GM18870 (cell line): ENCODE measurements at regions not wholly inside any gene's neighbourhood (a gene's known extent, or its start where the extent isn't known, plus 50 kb on each side); places are given as distances from the start of the nearest gene placed in this dataset.

Source experiments
- ATAC-seq: cut with Tn5 transposase; IDR thresholded peaks from one replicate; pipeline ENCODE4 v1.9.1; 2021; ENCODE audit warnings: moderate library complexity; ENCODE audit not compliant: unreplicated experiment

DNA sequence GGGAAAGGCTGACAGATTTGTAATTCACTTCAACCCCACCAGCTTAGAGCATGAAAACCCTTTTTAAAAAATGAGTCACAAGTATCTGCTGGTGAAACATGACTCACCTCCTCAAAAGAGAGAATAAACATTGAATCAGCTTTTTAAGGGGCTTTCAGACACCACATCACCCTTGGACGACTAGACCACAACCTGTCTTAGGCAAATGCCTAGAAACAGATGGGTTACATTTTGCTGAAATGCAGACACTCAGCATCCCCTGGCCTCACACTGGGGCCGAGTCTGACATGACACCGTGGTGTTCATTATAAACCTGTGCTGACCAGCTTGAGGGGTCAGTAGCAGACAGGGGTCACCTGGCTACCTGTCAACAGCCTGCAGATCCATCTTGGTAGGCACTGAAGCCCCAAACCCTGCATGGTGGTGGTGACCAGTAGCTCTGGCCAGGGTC is 175.3 kb upstream of the CST7 start:
- peak; percentile 79 for ATAC-seq

DNA sequence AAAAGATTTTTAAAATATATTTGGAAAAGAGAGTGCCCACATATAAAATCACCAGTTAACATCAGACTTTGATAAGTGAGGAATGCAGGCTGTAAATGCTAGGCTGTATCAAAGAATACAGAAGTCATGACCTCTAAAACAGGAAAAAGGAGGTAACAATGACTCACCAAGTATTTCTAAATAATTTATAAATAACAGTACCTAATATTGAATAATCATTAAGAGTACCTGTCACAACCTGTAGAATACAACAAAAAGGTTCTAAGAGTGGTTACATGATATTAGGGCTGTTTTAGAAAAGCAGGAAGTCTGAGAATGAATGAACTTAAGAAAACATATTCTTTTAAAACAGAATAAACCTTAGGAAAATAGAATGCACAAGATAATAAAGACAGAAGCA is 173.1 kb upstream of the CST7 start:
- ATAC-seq, result no peak

DNA sequence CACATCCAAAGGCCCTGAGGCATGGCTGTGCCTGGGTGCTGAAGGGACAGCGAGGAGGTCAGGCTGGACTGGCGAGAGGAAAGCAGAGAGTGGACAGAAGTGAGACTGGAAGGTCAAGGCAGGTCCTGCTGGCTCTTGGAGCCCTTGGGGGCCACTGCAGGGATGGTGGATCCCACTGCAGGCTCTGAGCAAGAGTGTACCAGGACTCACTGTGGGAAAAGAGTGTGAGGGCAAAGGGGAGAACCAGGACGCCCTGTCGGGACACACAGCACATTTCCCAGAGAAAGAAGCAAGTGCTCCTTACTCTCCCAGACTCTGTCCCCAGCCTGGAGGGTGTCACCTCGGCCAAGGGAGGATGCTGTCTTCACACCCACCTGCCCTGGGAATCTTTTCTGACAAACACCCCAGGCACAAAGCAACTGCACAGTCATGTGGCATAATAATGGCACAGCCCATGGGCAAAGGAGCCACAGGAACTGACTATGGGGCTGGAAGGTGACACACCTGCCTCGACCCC is 172.3 kb upstream of the CST7 start:
- no peak for ATAC-seq

DNA sequence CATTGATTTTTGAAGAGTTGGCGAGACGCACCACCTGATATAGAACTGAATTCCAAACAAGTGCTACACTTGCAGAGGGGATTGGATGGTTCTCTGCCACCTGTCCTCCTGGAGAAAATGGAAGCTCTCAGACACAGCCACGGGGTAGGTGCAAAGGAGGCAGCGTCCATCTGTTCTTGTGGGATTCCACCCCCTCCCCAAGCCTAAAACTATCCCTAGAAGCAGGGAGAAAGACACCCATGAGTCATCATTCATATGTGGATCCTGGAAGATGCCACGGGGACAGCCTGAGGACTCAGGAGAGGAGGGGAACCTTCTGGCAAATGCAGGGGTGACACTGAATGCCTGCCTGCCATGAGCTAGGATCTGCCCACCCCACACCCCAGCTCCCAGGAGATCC is 171.3 kb upstream of the CST7 start:
- ATAC-seq, result no peak

DNA sequence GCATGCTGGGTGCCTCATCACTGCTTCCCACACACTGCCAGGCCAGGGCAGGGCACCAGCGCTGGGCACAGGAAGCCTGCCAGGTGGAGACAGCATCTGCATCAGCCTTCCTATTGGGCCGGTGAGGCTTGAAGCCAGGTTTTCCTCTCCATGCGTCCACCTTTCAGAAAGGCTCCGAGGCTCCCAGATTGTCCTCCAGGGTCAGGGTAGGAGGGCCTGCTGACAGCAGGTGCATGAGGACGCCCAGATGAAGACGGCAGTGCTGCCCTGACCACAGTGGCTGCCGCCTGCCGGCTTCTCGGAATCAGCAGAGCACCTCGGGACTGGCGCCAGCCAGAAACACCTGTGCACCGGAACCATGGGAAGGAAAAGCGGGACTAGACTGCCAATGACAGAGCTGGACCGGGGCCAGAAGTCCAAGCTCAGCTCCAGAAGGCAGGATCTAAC is 170.5 kb upstream of the CST7 start:
- no peak for ATAC-seq

DNA sequence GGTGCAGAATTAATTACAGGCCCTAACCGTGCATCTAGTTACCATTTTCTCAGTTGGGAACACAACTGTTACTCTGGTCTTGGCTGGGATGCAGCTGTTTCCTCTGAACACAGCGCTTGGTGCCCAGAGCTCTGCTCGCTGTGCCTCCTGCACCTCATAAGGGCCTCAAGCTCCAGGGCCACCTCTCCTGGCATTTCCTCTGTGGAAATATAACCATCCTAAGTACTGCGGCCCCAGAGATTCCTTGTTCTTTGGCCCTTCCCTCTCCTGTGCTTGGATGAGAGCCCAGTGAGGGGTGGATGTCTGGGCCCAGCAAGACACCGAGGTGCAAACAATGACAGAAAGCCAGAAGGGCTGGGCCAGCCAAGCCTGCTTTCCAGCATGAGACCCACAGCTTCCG is 169.9 kb upstream of the CST7 start:
- no peak for ATAC-seq

DNA sequence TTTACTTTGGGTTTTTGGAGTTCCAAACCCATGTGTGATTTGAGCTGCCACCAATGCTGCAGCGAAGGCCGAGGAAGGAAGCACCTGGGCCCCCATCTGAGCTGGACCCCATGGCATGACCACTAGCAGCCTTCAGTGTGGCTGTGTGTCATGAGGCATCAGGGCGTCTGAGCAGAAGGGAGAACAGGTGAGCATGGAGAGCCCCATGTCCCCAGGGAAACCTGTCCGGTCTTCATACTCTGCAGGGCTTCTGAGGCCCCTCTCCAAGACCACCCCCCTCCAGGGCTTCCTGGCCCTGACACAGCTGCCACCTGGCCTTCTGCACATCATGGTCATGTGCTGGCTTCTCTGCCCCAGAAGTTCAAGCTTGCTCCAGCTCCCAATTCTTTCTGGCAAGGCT is 169.1 kb upstream of the CST7 start:
- ATAC-seq, result no peak

DNA sequence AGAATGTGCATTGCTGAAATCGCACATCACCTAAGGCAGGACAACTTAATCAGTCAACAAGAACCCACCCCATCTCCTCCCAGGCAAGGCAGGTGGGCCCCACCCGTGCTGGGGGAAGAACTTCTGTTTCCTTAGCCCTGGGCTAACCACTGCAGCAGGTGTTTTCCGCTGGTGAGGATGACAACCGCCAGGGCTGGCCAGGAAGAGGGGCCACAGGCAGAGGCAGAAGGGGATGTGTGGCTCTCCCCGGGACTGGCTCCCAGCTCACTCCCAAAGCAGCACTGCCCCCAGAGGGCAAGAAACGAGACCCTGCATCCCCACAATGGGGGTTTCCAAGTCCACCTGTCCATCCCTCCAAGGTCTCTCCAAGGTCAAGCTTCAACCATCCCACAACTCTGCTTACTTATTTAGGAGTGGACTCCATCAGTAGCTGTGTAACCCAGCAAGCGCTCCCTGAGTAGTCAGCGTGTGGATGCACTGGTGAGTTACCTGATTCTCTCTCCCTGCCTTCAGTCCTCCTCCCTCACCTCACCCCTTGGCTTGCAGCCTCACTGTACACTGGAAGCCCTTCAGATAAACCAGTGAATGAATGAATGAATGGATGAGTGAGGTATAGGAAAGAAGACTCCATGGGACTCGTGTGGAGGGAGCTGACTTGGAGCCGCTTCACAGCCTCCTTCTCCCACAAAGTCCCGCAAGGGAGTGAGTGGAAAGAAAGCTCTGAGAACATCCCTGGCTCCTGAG is 168.2 kb upstream of the CST7 start:
- no peak for ATAC-seq

DNA sequence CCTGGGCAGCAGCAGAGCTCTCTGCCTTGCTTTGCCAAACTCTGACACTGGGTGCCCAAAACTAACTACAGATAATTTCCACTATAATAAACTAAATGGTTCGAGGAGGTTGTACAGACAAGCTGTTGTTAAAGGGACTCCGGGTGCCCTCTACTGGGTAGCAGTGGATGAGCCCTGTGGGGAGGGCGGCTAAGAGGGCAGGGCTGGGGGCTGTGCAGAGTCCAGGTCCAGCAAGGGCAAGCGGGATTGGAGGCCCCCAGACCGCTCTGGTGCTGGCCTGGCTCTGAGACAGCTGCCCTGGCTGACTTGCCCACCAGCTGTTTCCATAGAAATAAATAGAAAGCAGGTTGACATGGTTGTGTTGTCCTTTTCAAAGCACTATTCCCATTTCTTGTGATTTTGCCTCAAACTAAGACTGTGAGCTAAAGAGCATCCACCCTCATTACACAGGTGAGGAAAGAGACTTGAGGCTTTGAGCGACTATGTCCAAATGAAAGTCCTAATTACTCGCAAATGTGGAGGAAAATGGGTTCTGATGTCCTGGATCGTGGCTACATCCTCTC is 167.6 kb upstream of the CST7 start:
- ATAC-seq, result no peak

DNA sequence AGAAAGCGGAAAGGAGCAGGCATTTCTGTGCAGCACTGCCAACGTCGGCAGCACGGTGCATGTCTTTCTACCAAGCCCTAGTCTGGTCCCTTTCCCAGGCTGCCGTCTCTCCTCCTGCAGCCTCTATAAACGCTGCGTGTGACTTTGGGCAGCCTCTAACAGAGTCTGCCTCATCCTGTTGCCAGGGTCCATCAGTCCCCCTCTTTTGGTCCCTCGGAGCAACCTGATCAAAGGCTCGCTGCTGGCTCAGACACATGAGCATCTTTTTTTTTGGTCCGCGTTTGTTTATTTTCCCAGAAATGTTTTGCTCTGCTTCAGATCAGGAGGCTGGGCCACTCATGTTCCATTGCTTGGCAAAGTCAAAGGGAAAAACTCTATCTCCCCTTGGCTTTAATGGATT is 166.8 kb upstream of the CST7 start:
- no peak for ATAC-seq

DNA sequence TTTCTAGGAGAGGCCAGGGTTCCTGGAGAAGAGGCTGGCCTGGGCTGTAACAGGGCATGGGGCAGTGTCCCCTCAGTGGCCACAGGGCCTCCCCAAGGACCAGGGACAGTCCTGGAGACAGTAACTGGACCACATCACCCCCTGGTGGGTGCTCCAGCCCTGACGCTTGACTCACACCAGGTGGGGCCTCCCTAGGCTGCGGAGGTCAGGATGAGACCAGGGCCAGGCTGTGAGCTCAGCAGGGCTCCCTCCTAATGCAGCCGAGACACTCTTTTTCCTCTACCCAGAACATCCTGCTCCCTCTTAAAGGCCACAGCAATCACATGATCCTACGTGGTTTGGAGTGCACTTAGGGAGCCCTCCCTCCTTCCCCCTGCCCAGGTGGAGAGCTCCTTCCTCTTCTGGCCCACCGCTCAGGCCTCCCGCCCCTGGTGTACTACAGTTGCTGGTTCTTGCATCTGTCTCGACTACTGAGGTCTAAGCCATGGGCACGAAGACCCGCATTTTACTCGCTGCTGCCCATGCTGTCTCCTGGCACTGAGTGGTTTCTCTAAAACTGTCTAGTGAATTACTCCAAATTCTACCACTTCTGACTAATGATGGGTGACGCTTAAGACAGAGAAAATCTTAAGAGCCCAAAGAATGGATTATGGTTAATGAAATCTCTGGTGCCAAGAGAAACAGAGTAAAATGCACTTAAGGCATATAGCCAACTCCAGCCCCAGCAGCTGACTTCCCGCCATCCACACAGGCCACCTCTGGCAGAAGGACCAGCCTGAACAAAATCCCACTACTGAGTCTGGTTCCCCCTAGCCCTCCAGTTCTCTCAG is 166.1 kb upstream of the CST7 start:
- ATAC-seq, result no peak

DNA sequence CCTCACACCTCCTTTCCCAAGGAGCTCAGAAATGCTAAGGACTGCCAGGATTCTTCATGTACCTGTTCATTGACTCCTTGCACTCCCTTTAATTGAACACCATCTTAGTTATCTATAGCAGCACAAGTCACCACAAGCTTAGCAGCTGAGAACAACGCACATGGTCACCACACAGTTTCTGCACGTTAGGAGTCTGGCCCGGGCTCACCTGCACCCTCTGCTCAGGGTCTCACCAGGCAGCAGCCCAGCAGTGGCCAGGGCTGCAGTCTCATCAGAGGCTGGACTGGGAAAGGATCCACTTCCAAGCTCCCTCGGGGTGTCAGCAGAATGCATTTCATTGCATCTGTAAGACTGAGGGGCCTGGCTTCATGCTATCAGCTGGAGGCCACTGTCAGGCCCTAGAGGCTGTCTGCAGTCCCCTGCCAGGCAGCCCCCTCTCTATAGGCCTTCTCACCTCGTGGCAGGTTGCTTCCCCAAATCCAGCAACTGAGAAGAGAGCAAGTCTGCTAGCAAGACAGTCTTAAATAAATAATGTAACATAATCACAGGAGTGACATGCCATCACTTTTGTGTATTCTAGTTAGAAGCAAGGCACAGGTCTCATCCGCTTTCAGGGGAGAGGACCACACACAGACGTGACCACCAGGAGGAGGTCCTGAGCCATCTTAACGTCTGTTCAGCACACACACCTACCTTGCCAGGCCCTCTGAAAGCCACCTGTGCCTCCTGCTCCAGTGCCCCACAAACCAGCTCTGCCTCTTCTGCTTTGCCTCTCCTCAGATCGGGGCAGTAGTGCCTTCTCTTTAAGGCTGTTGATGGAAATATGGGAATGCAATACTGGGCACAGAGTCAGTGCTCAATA is 165.2 kb upstream of the CST7 start:
- no peak for ATAC-seq

DNA sequence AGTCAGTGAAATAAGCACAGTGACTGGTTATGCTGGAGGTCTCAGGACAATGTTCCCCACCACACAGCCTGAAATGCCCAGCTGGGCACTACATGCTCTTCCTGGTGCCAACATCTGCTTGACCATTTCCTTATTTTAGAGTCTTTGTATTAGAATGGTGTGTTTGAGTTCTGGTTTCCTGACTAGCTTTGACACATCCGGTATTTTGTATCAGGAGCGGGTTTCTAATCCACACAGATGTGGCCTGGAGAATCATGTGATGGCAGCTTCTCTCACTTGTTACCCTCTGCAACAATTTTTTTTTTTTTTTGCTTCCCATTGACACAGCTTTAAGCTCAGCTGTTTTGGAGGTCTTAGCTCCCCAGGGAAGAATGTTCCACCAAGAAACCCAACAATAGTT is 164.5 kb upstream of the CST7 start:
- ATAC-seq, result no peak

DNA sequence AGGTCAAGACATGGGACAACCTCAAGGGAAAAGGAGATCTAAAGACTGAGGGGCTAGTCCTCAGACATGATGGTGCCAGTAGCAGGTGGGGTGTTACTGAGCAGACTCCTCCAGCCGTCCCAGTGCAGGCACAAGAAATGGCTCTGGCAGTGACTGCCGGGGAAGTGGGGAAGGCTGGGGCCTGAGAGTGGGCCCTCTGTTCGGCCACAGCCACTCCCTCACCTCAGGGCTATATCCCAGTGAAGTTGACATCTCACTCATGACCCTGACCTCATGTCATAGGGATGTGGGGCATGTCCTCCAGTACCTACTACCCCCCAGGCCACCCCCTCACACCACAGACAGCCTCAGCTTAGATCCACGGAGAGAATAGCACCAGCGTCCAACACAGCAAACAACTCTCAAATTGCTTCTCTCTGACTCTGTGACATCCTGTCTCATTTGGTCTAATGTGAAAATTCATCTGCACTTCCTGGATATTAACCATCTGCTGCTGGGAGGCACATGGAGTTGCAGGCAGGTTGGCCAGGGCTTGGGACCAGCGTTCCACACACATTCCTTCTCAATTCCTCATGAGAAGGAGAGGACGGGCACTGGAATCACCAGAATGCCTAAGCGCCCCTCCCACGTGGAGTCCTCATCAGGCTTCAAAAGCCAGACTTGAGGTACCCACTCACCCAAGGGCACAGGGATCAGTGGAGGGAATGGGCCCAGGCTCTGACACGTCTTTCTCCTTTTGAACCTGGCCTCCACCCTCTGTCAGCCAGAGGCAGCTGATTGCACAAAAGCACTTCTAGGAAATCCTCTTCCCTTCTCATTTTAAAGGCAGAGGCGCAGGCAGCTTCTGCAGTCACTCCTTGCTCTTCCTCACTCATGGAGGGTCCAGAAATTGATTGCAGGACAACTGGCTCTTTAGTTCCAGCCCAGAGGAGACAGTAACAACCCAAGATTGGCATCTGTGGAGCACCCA is 163.6 kb upstream of the CST7 start:
- ATAC-seq, result no peak

DNA sequence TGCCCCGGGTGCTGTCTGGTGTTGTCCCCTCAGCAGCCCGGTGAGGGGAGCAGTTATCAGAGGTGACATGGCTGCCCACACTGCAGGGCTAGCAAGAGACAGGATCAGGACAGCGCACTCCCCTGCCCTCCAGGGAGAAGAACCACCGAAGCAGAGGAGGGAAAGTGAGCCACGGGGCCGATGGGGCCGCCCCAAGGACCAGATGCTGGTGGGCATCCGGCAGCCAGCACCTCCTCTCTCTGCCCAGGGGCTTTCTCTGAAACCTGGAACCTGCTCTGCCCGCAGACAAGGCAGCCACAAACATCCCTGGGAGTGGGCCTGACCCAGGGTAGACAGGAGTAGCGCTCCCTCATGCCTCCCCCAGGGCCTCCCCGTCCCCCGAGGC is 163.0 kb upstream of the CST7 start:
- ATAC-seq, result no peak

DNA sequence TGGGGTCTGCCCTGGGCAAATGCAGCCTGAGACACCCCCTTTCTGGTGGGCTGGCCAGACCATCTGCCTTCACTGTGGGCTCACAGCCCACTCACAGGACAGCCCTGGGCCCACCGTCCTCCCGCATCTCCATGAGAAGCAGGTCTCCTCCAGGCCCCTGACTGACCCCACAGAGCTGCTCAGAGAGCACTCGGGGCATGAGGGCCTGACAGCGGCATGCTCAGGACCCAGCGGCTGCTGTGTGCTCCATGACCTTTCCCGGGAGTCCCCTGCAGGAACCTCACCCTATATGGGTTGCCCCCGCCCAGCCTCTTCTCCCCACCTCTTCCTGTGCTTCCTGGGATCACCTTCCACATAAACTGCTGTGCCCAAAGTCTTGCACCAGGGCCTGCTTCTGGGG is 162.4 kb upstream of the CST7 start:
- ATAC-seq, result no peak

DNA sequence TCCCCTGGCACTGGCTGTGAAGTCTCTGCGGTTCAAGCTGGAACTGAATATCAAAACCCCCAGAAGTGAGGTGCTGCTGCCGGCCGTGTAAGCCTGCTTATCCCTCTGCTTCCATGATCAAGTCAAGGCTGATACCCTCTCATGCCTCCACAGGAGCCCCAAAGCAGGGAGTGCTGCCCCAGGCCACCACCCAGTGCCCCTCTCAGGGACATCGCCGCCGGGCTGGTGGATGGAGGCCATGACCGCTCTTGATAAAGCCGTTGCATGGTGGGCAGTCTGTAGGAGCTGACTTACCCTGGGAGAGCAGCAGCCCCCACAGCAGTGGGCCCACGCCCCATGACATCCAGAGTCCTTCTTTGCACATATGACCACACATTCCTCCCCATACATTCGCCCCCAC is 162.0 kb upstream of the CST7 start:
- no peak for ATAC-seq

DNA sequence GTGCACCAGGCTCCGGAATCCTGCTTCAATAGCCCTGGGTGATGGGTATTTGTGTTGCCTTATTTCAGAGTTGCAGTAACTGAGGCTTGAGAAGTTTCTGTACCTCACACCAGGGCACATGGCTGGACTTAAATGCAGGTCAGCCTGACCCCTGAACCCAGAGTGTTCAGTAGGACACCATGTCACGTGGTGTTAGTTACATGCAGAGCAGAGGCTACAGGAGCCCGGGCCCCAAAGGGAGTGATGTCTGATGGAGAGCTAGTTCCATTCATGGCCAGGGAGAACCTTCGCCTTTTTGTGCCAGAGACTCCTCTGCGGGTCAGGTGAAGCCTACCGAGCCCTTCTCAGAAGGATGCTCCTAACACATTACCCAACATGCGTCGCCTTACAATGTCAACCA is 161.4 kb upstream of the CST7 start:
- no peak for ATAC-seq

DNA sequence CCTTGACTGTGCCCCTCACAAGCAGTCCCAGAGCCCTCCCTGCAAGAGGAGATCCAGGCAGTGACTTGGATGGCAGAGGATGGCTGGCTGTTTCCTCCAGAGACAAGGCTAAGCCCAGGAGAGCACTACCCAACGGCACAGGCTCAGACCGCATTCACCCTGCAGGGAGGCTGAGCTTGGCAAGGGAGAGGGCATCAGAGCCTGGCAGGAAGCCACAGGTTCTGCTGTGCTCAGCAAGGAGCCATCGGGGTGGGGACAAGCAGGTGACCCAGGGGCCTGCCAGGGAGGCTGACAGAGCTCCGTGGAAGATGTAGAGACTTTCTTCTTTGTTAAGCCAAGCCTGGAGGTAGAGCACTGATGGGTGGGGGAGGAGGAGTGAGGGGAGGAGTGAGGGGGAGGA is 159.2 kb upstream of the CST7 start:
- no peak for ATAC-seq
